ENCODE measurements at regions not wholly inside any gene's neighbourhood (a gene's known extent, or its start where the extent isn't known, plus 50 kb on each side); places are given as distances from the start of the nearest gene placed in this dataset.

DNA sequence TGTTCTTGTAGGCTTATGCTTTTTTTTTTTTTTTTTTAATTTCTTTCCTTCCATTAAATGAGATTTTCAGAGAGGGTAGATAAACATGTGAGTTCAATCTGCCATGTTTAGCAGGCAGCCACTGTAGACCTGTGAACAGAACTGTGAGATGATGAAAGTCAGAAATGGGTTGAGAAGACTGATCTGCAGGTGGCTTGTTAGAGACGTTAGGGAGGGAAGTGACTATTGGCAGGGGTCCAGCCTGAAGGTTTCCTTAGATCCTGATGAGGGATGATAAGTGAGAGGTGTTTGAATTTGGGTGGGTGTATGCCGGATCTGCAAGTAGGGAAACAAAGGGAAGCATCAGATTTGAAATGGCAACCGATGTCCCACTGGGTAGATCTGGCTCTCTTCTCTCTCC, 157.8 kb downstream of the HS3ST3B1 start:
- no peaks in the 10 kb centered on the region for H3K9me3 Mint-ChIP-seq (ENCODE audit: low read depth)
- H3K36me3 Mint-ChIP-seq (ENCODE audit: insufficient read depth) = no peaks in the 10 kb centered on the region
- TF ChIP-seq, protein P1, sequence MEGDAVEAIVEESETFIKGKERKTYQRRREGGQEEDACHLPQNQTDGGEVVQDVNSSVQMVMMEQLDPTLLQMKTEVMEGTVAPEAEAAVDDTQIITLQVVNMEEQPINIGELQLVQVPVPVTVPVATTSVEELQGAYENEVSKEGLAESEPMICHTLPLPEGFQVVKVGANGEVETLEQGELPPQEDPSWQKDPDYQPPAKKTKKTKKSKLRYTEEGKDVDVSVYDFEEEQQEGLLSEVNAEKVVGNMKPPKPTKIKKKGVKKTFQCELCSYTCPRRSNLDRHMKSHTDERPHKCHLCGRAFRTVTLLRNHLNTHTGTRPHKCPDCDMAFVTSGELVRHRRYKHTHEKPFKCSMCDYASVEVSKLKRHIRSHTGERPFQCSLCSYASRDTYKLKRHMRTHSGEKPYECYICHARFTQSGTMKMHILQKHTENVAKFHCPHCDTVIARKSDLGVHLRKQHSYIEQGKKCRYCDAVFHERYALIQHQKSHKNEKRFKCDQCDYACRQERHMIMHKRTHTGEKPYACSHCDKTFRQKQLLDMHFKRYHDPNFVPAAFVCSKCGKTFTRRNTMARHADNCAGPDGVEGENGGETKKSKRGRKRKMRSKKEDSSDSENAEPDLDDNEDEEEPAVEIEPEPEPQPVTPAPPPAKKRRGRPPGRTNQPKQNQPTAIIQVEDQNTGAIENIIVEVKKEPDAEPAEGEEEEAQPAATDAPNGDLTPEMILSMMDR (IDR thresholded peaks at IDR 0.05; ENCODE audit: unreplicated experiment) = no peak
- no peaks in the 10 kb centered on the region for H3K4me1 Mint-ChIP-seq (ENCODE audit: low read depth)
- H3K27ac Mint-ChIP-seq = no peak overlapping the region
- H3K4me3 Mint-ChIP-seq (ENCODE audit: low read depth) = no peak overlapping the region
- H3K27me3 Mint-ChIP-seq = peaks cover 44% of the 10 kb centered on the region
- DNase-seq (ENCODE audit: low spot score, unreplicated experiment) = no peak

DNA sequence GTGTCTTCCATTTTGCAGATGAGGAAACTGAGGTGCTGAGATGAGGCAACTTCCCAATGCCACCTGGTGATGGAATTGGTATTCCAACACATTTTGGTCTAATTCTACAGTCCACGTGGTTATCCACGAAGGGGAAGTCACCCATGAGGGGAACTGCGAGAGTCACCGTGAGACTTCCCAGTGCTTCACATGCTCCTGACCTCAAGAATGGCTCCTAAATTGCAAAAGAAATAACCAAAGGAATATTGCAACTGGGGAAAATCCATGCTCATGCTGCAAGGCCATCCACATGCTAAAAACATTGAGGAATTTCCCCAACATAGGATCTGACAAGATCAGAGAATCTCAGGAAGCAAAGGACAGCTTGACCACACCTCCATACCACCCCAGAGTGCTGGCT, 153.9 kb downstream of the HS3ST3B1 start:
- Mint-ChIP-seq H3K27ac (no peak overlapping the region), H3K27me3 (peaks cover 43% of the 10 kb centered on the region), H3K9me3 (ENCODE audit: low read depth) (no peaks in the 10 kb centered on the region), H3K4me3 (ENCODE audit: low read depth) (no peak overlapping the region), H3K4me1 (ENCODE audit: low read depth) (no peaks in the 10 kb centered on the region), H3K36me3 (ENCODE audit: insufficient read depth) (no peaks in the 10 kb centered on the region)
- TF ChIP-seq, protein P1 (IDR thresholded peaks at IDR 0.05; ENCODE audit: unreplicated experiment) = no peak
- no peak for DNase-seq (ENCODE audit: low spot score, unreplicated experiment)

DNA sequence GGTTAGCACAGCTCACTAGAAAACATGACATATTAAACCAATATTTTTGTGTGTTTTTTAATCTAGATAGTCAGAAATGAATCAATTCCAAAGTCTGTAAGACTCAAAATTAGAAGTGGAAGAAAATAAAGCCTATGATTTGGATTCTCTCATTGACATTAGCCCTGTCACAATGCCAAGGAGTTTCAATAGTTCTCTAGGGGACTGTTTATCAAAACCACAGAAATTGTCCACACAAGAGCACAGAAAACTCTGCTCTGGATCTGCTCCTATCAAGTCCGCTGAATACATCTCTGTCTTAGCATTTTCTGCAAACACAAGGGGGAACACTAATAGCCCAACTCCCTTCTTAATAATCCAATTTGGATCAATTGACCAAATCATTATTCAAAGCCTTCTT, 152.0 kb downstream of the HS3ST3B1 start:
- no peak for DNase-seq (ENCODE audit: low spot score, unreplicated experiment)
- TF ChIP-seq, protein P1 (IDR thresholded peaks at IDR 0.05; ENCODE audit: unreplicated experiment) = no peak
- H3K9me3 Mint-ChIP-seq (ENCODE audit: low read depth) = no peaks in the 10 kb centered on the region
- H3K27ac Mint-ChIP-seq = no peak overlapping the region
- H3K4me3 Mint-ChIP-seq (ENCODE audit: low read depth) = no peak overlapping the region
- H3K27me3 Mint-ChIP-seq = peaks cover 28% of the 10 kb centered on the region
- H3K36me3 Mint-ChIP-seq (ENCODE audit: insufficient read depth) = no peaks in the 10 kb centered on the region
- peaks cover 7% of the 10 kb centered on the region for H3K4me1 Mint-ChIP-seq (ENCODE audit: low read depth)

- peaks cover 7% of the 10 kb centered on the region for H3K4me1 Mint-ChIP-seq (ENCODE audit: low read depth)
- H3K27ac Mint-ChIP-seq = no peak overlapping the region
- no peaks in the 10 kb centered on the region for H3K36me3 Mint-ChIP-seq (ENCODE audit: insufficient read depth)
- no peak for DNase-seq (ENCODE audit: low spot score, unreplicated experiment)
- TF ChIP-seq, protein P1 (IDR thresholded peaks at IDR 0.05; ENCODE audit: unreplicated experiment) = no peak
- peaks cover 25% of the 10 kb centered on the region for H3K27me3 Mint-ChIP-seq
- no peak overlapping the region for H3K4me3 Mint-ChIP-seq (ENCODE audit: low read depth)
- no peaks in the 10 kb centered on the region for H3K9me3 Mint-ChIP-seq (ENCODE audit: low read depth)
Measured at GRCh38 chr17:14451729-14452191, 150.9 kb downstream of the HS3ST3B1 start.

DNA sequence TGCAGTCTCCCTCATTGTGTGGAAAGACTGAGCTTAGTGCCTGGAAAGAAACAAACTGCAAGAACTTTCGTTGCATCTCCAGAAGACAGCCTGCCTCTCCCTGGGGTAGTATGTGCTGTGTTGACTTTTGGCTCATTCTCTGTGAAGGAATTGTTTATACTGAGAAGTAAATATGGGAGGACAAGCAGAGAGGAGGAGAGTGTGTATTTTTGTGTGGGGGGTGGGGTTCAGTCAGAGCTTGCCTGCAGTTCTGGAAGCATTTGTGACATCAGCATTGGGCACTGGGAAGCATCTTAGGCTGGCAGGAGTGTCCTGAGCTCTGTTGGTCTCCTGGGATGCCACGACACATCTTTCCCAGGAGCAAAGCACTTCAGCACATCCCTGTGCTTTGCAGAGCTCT, 147.9 kb downstream of the HS3ST3B1 start:
- TF ChIP-seq, protein P1 (IDR thresholded peaks at IDR 0.05; ENCODE audit: unreplicated experiment) = no peak
- peaks cover 18% of the 10 kb centered on the region for H3K27me3 Mint-ChIP-seq
- H3K27ac Mint-ChIP-seq = no peak overlapping the region
- H3K9me3 Mint-ChIP-seq (ENCODE audit: low read depth) = peaks cover 7% of the 10 kb centered on the region
- no peak for DNase-seq (ENCODE audit: low spot score, unreplicated experiment)
- H3K4me3 Mint-ChIP-seq (ENCODE audit: low read depth) = no peak overlapping the region
- H3K36me3 Mint-ChIP-seq (ENCODE audit: insufficient read depth) = no peaks in the 10 kb centered on the region
- H3K4me1 Mint-ChIP-seq (ENCODE audit: low read depth) = peaks cover 7% of the 10 kb centered on the region
